ENCODE measurements at regions not wholly inside any gene's neighbourhood (a gene's known extent, or its start where the extent isn't known, plus 50 kb on each side); places are given as distances from the start of the nearest gene placed in this dataset.

GRCh38 chr3:191802671-191803070 lies 341.7 kb downstream of the PYDC2 start:
- TF ChIP-seq, protein P1, sequence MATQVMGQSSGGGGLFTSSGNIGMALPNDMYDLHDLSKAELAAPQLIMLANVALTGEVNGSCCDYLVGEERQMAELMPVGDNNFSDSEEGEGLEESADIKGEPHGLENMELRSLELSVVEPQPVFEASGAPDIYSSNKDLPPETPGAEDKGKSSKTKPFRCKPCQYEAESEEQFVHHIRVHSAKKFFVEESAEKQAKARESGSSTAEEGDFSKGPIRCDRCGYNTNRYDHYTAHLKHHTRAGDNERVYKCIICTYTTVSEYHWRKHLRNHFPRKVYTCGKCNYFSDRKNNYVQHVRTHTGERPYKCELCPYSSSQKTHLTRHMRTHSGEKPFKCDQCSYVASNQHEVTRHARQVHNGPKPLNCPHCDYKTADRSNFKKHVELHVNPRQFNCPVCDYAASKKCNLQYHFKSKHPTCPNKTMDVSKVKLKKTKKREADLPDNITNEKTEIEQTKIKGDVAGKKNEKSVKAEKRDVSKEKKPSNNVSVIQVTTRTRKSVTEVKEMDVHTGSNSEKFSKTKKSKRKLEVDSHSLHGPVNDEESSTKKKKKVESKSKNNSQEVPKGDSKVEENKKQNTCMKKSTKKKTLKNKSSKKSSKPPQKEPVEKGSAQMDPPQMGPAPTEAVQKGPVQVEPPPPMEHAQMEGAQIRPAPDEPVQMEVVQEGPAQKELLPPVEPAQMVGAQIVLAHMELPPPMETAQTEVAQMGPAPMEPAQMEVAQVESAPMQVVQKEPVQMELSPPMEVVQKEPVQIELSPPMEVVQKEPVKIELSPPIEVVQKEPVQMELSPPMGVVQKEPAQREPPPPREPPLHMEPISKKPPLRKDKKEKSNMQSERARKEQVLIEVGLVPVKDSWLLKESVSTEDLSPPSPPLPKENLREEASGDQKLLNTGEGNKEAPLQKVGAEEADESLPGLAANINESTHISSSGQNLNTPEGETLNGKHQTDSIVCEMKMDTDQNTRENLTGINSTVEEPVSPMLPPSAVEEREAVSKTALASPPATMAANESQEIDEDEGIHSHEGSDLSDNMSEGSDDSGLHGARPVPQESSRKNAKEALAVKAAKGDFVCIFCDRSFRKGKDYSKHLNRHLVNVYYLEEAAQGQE (IDR thresholded peaks at IDR 0.05; ENCODE audit: insufficient replicate concordance, low read depth): no peak
- TF ChIP-seq SPI1 (IDR thresholded peaks at IDR 0.05; ENCODE audit: borderline replicate concordance, low read depth) (no peak), POLR2AphosphoS5 (IDR thresholded peaks at IDR 0.05; ENCODE audit: low read depth) (no peak)
- DNase-seq (ENCODE audit: low read depth in 1 of 2, low spot score in 1 of 2): no peak
- no peak overlapping the region for H3K4me3 ChIP-seq (replicated peaks; ENCODE audit: insufficient read depth, low read length)
- no peaks in the 10 kb centered on the region for H3K27me3 ChIP-seq (ENCODE audit: insufficient read depth, poor library complexity, severe bottlenecking)
- no peak overlapping the region for H3K27ac ChIP-seq (replicated peaks)

DNA sequence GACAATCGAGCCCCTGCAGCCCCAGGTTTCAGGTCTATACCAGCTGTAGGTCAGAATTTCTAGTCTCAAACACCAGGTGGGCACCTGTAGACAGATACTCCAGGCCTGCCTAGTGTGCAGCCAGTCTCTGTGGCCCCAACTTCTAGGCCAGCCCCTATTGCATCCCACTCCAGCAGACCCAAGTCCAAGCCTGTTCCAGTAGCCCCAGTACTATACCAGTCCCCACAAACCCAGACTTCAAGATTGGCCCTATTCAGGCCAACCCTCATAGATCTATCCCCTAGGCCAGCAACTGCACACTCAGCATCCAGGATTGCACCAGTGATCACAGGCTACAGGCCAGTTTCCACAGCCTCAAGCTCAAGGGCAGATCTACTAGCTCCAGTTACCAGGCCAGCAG lies 344.0 kb downstream of the PYDC2 start:
- Histone ChIP-seq H3K27me3 (ENCODE audit: insufficient read depth, poor library complexity, severe bottlenecking) (no peaks in the 10 kb centered on the region), H3K27ac (replicated peaks) (no peak overlapping the region), H3K4me3 (replicated peaks; ENCODE audit: insufficient read depth, low read length) (no peak overlapping the region)
- no peak for DNase-seq (ENCODE audit: low read depth in 1 of 2, low spot score in 1 of 2)
- TF ChIP-seq, protein P2, sequence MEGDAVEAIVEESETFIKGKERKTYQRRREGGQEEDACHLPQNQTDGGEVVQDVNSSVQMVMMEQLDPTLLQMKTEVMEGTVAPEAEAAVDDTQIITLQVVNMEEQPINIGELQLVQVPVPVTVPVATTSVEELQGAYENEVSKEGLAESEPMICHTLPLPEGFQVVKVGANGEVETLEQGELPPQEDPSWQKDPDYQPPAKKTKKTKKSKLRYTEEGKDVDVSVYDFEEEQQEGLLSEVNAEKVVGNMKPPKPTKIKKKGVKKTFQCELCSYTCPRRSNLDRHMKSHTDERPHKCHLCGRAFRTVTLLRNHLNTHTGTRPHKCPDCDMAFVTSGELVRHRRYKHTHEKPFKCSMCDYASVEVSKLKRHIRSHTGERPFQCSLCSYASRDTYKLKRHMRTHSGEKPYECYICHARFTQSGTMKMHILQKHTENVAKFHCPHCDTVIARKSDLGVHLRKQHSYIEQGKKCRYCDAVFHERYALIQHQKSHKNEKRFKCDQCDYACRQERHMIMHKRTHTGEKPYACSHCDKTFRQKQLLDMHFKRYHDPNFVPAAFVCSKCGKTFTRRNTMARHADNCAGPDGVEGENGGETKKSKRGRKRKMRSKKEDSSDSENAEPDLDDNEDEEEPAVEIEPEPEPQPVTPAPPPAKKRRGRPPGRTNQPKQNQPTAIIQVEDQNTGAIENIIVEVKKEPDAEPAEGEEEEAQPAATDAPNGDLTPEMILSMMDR (IDR thresholded peaks at IDR 0.05; ENCODE audit: insufficient read depth, low read length): no peak
- TF ChIP-seq GABPA (IDR thresholded peaks at IDR 0.05; ENCODE audit: low read depth) (no peak), POLR2AphosphoS5 (IDR thresholded peaks at IDR 0.05; ENCODE audit: low read depth) (no peak), SPI1 (IDR thresholded peaks at IDR 0.05; ENCODE audit: borderline replicate concordance, low read depth) (no peak)
- TF ChIP-seq, protein P1 (IDR thresholded peaks at IDR 0.05; ENCODE audit: insufficient replicate concordance, low read depth): no peak

DNA sequence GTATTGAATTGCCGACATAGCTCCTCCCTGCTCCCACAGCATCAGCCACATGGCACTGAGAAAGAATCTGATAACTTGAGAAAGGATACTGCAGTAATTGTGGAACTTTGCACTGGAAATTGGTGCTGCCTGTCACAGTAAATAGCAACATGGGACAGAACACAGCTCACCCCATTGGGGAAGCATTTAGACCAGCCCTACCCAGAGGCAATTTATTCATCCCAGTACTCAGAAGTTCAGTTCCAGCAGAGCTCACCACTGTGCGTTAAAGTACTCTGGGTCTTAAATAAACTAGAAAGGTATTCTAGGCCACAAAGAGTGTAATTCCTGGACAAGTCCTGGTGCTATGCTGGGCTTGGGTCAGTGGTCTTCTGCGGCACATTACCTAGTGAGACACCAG lies 347.1 kb downstream of the PYDC2 start:
- H3K4me3 ChIP-seq (replicated peaks; ENCODE audit: insufficient read depth, low read length): no peak overlapping the region
- DNase-seq (ENCODE audit: low read depth in 1 of 2, low spot score in 1 of 2): no peak
- TF ChIP-seq GABPA (IDR thresholded peaks at IDR 0.05; ENCODE audit: low read depth) (no peak), POLR2AphosphoS5 (IDR thresholded peaks at IDR 0.05; ENCODE audit: low read depth) (no peak), SPI1 (IDR thresholded peaks at IDR 0.05; ENCODE audit: borderline replicate concordance, low read depth) (no peak)
- TF ChIP-seq, protein P1 (IDR thresholded peaks at IDR 0.05; ENCODE audit: insufficient replicate concordance, low read depth): no peak
- TF ChIP-seq, protein P2 (IDR thresholded peaks at IDR 0.05; ENCODE audit: insufficient read depth, low read length): no peak

More for the DNA sequence above, 347.1 kb downstream of the PYDC2 start:
- H3K27ac ChIP-seq (replicated peaks): no peak overlapping the region
- no peaks in the 10 kb centered on the region for H3K27me3 ChIP-seq (ENCODE audit: insufficient read depth, poor library complexity, severe bottlenecking)
